Tibial nerve (tissue), 4 donors: ENCODE measurements at regions not wholly inside any gene's neighbourhood (a gene's known extent, or its start where the extent isn't known, plus 50 kb on each side); places are given as distances from the start of the nearest gene placed in this dataset.

Experiments
- DNase-seq, 2 donors: peaks; one replicate each; pipeline ENCODE4 v3.0.0-alpha.2; 2019; ENCODE audit warnings: low spot score in 2 of 2
- H3K27ac ChIP-seq, 4 donors: fragments of 200-600 bp; sonication (generic) in 3 of 4; one replicate each; pipeline ENCODE4 v1.5.1; 2017 to 2019; ENCODE audit warnings: mild to moderate bottlenecking in 1 of 4
- H3K27me3 ChIP-seq, 2 donors: fragments of 200-600 bp; sonication (generic) in 1 of 2; one replicate each; pipeline versions ENCODE4 v1.5.1 to v1.6.0; 2017 to 2019
- H3K36me3 ChIP-seq, 3 donors: fragments of 200-600 bp; sonication (generic); one replicate each; pipeline ENCODE4 v1.5.1; 2018 to 2019
- H3K4me1 ChIP-seq, 4 donors: fragments of 200-600 bp; sonication (generic) in 3 of 4; one replicate each; pipeline ENCODE4 v1.5.1; 2017 to 2019
- H3K4me3 ChIP-seq, 4 donors: fragments of 200-600 bp; sonication (generic) in 3 of 4; one replicate each; pipeline ENCODE4 v1.5.1; 2017 to 2019; ENCODE audit warnings: mild to moderate bottlenecking in 1 of 4, moderate library complexity in 1 of 4
- H3K9me3 ChIP-seq, 4 donors: fragments of 200-600 bp; sonication (generic) in 3 of 4; one replicate each; pipeline ENCODE4 v1.5.1; 2017 to 2019
- EP300 ChIP-seq, 2 donors: sonication (generic); formaldehyde crosslinking; IDR thresholded peaks; one replicate each; pipeline ENCODE4 v1.6.1; 2017; ENCODE audit warnings: antibody characterized with exemption in 2 of 2, mild to moderate bottlenecking in 1 of 2
- POLR2A ChIP-seq, 2 donors: fragments of 450-650 bp; IDR thresholded peaks; one replicate each; pipeline ENCODE4 v1.6.1; 2017; ENCODE audit warnings: antibody characterized with exemption in 2 of 2, mild to moderate bottlenecking in 2 of 2, moderate library complexity in 2 of 2
- WGBS, 2 donors: methylation state at CpG; one replicate each; pipeline ENCODE4 v1.1.5; 2018; 5-methylcytosine and 5-hydroxymethylcytosine counted together
- TF ChIP-seq, protein P1 (sequence below), 5 experiments: fragments of 200-600 bp in 3 of 5; fragments of 450-650 bp in 2 of 5; sonication (generic) in 3 of 5; IDR thresholded peaks; one replicate each; pipeline ENCODE4 v1.5.1; 2016 to 2019; ENCODE audit warnings: antibody characterized with exemption in 5 of 5, mild to moderate bottlenecking in 3 of 5, moderate library complexity in 2 of 5

DNA sequence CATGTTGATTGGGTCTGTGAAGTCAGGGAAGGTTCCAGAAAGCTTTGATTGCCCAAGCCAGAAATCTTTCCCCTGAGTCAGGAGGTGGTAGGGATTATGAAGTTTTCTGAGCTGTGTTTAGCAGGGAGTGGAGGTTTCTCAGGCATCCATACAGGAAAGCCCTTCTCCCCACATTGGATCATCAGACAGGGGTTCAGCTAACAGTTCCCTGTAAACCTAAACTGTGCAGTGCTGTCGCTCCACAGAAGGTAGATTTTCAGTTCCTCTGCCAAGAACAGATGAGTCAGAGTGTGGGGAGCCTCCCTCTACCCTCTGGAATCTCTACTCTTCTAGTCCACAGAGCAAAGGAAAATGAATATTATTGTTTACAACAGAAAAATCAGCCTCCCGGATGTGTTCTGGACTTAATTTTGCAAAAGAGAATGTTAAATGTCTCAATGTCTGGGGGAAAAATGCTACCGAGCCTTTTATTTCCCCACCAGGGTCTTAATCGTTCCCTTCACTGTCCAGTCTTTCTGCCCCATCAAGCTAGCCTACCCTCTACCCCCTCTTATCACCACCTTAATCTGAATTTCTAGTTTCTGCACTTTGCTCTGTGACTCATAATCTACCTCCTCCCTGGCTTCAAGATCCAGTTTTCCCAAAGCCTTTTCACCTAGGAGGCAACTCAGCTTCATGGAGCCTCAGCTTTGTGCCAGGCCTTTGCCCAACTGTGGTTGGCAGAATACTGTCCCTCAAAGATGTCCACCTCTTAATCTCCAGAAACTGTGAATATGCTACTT, 355.6 kb downstream of the PRDM2 start:
- H3K4me3 ChIP-seq, result no peak overlapping the region
- no peak for TF ChIP-seq POLR2A (IDR thresholded peaks at IDR 0.05)
- TF ChIP-seq, protein P1, sequence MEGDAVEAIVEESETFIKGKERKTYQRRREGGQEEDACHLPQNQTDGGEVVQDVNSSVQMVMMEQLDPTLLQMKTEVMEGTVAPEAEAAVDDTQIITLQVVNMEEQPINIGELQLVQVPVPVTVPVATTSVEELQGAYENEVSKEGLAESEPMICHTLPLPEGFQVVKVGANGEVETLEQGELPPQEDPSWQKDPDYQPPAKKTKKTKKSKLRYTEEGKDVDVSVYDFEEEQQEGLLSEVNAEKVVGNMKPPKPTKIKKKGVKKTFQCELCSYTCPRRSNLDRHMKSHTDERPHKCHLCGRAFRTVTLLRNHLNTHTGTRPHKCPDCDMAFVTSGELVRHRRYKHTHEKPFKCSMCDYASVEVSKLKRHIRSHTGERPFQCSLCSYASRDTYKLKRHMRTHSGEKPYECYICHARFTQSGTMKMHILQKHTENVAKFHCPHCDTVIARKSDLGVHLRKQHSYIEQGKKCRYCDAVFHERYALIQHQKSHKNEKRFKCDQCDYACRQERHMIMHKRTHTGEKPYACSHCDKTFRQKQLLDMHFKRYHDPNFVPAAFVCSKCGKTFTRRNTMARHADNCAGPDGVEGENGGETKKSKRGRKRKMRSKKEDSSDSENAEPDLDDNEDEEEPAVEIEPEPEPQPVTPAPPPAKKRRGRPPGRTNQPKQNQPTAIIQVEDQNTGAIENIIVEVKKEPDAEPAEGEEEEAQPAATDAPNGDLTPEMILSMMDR (IDR thresholded peaks at IDR 0.05), result no peak
- H3K9me3 ChIP-seq, result peaks cover 0 to 18% (median 0%) of the 10 kb centered on the region in 4 donors
- no peak overlapping the region for H3K27ac ChIP-seq
- DNase-seq, result no peak
- no peaks in the 10 kb centered on the region for H3K4me1 ChIP-seq
- H3K27me3 ChIP-seq, result no peaks in the 10 kb centered on the region
- H3K36me3 ChIP-seq, result no peaks in the 10 kb centered on the region
- 32 to 51% methylated on average over 4 of the region's 4 CpGs for WGBS, 2 donors

DNA sequence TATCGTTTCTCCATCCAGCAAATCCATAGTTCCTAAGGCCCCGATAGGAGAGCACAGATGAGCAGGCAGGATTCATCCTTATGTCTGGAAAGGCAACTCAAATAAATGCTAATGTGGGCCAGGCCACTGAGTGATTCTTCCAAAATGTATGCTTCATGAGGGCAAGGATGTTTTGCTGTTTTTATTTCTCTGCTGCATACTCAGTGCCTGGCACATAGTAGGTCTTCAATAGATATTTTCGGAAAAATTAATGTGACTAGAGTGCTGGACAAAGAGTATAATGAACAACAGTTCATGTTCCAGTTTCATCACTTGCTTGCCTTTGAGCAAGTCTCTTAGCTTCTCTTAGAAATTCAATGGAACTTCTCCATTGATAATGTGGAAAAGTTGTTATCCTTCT, 357.7 kb downstream of the PRDM2 start:
- H3K27ac ChIP-seq, result no peak overlapping the region
- no peaks in the 10 kb centered on the region for H3K36me3 ChIP-seq
- H3K4me3 ChIP-seq, result no peak overlapping the region
- H3K9me3 ChIP-seq, result peaks cover 0 to 18% (median 0%) of the 10 kb centered on the region in 4 donors
- TF ChIP-seq, protein P1 (IDR thresholded peaks at IDR 0.05), result no peak
- TF ChIP-seq EP300 (IDR thresholded peaks at IDR 0.05) (no peak), POLR2A (IDR thresholded peaks at IDR 0.05) (no peak)
- no peak for DNase-seq
- 86 to 93% methylated on average over 3 of the region's 3 CpGs for WGBS, 2 donors
- H3K4me1 ChIP-seq, result no peaks in the 10 kb centered on the region
- H3K27me3 ChIP-seq, result no peaks in the 10 kb centered on the region

DNA sequence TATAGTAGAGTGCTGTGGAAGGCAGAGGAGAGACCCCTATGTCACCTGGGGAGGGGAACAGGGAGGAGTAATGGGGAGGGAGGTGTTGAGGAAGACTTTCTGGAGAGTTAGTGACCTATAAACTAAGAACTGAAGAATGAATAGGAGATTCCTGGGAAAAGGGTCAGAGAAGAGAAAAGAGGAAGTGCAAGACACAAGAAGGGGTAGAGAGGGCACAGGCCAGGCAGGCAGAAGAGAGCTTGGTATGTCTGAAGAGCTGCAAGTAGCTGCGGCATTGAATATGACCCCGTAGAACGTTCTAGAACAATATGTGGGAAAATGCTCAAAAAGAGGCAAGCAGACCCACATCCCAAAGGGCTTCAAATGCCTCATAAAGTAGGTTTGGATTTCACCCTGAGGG, 361.2 kb downstream of the PRDM2 start:
- no peak for TF ChIP-seq EP300 (IDR thresholded peaks at IDR 0.05)
- TF ChIP-seq, protein P1 (IDR thresholded peaks at IDR 0.05), result no peak
- TF ChIP-seq POLR2A (IDR thresholded peaks at IDR 0.05), result no peak
- 77 to 84% methylated on average over 3 of the region's 3 CpGs for WGBS, 2 donors
- H3K4me1 ChIP-seq, result no peaks in the 10 kb centered on the region
- H3K9me3 ChIP-seq, result peaks cover 0 to 18% (median 0%) of the 10 kb centered on the region in 4 donors
- no peak for DNase-seq
- H3K27ac ChIP-seq, result no peak overlapping the region
- no peaks in the 10 kb centered on the region for H3K27me3 ChIP-seq
- H3K4me3 ChIP-seq, result no peak overlapping the region
- no peaks in the 10 kb centered on the region for H3K36me3 ChIP-seq

DNA sequence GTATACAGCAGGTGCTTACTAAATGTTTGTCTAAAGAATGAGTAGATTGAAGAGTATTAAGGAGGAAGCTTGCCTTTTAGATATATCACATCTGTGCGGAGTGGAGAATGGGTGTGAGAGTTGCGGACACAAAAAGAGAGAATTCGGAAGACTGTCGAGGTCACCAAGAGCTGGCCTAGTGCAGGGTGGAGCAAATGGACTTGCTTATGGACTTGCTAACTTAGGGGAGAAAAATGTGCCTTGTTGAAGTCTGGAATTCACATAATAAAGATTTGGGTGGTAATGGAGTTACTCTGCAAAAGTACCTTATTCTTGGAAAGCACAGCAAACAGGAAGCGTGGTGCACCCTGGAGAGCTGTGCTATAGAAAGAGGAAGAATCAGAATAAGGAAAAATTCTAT, 361.7 kb downstream of the PRDM2 start:
- H3K4me1 ChIP-seq, result no peaks in the 10 kb centered on the region
- 90 to 92% methylated on average over 5 of the region's 5 CpGs for WGBS, 2 donors
- H3K27me3 ChIP-seq, result no peaks in the 10 kb centered on the region
- TF ChIP-seq EP300 (IDR thresholded peaks at IDR 0.05) (no peak), POLR2A (IDR thresholded peaks at IDR 0.05) (no peak)
- TF ChIP-seq, protein P1 (IDR thresholded peaks at IDR 0.05), result no peak
- H3K9me3 ChIP-seq, result peaks cover 0 to 18% (median 0%) of the 10 kb centered on the region in 4 donors
- H3K27ac ChIP-seq, result no peak overlapping the region
- H3K36me3 ChIP-seq, result no peaks in the 10 kb centered on the region
- no peak for DNase-seq
- H3K4me3 ChIP-seq, result no peak overlapping the region

DNA sequence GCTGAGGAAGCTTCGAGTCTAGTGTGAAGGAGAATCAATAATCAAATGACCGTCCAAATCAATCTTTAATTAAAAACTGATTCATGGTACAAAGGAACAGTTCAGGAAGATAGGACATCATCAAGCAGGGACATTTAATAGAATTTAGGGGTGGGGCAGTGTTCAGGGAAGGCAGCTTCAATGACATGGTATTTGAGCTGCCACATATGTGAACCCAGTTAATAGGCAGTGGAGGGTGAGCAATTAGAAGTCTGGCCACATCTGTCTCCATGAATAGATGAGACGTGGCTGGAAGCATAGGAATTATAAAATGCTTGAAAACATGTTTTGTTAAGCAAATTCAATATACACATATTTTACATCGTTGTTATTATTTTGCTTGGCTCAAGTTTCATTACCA, 362.7 kb downstream of the PRDM2 start:
- 67% methylated on average over 4 of the region's 4 CpGs for WGBS, 2 donors
- TF ChIP-seq EP300 (IDR thresholded peaks at IDR 0.05), result no peak
- TF ChIP-seq POLR2A (IDR thresholded peaks at IDR 0.05), result no peak
- TF ChIP-seq, protein P1 (IDR thresholded peaks at IDR 0.05), result no peak

More for the DNA sequence above, 362.7 kb downstream of the PRDM2 start:
- Histone ChIP-seq H3K27me3 (no peaks in the 10 kb centered on the region), H3K9me3 (peaks cover 0 to 17% (median 0%) of the 10 kb centered on the region in 4 donors), H3K27ac (no peak overlapping the region), H3K36me3 (no peaks in the 10 kb centered on the region), H3K4me3 (no peak overlapping the region), H3K4me1 (no peaks in the 10 kb centered on the region)
- no peak for DNase-seq
